C1 segment of cervical spinal cord (tissue), 14 donors: ENCODE measurements at regions not wholly inside any gene's neighbourhood (a gene's known extent, or its start where the extent isn't known, plus 50 kb on each side); places are given as distances from the start of the nearest gene placed in this dataset.

Source experiments
- DNase-seq, 14 donors: peaks; one replicate each; lab custom pipeline; 2025; lab: John Stamatoyannopoulos, UW

GRCh38 chr11:116473790-116474346 lies 298.9 kb downstream of the BUD13 start:
- no peak for DNase-seq

- no peak for DNase-seq
Observed at GRCh38 chr11:116473206-116473769, 299.5 kb downstream of the BUD13 start.

- peak in 1 of 14 donors; percentile 4 for DNase-seq
Observed at GRCh38 chr11:116472651-116473050, 300.1 kb downstream of the BUD13 start.

GRCh38 chr11:116471608-116472256 lies 301.1 kb downstream of the BUD13 start:
- DNase-seq = no peak

- DNase-seq = no peak
Observed at GRCh38 chr11:116468699-116469098, 304.1 kb downstream of the BUD13 start.

- DNase-seq = no peak
Observed at GRCh38 chr11:116467823-116468222, 305.0 kb downstream of the BUD13 start.

- DNase-seq = no peak
Observed at GRCh38 chr11:116466801-116467200, 306.0 kb downstream of the BUD13 start.

GRCh38 chr11:116466191-116466590 lies 306.6 kb downstream of the BUD13 start:
- peak in 6 of 14 donors; percentile 19 to 37 (median 26) for DNase-seq

GRCh38 chr11:116465056-116465455 lies 307.7 kb downstream of the BUD13 start:
- DNase-seq = no peak

- no peak for DNase-seq
Observed at GRCh38 chr11:116461789-116462188, 311.0 kb downstream of the BUD13 start.

GRCh38 chr11:116460156-116460920 lies 312.4 kb downstream of the BUD13 start:
- no peak for DNase-seq

GRCh38 chr11:116459185-116460045 lies 313.4 kb downstream of the BUD13 start:
- DNase-seq = no peak

GRCh38 chr11:116458546-116458945 lies 314.2 kb downstream of the BUD13 start:
- DNase-seq = no peak

- DNase-seq = peak in 1 of 14 donors; percentile 30
Observed at GRCh38 chr11:116457336-116458007, 315.3 kb downstream of the BUD13 start.

- no peak for DNase-seq
Observed at GRCh38 chr11:116454951-116455350, 317.8 kb downstream of the BUD13 start.

- peak in 5 of 14 donors; percentile 2 to 16 (median 7) for DNase-seq
Observed at GRCh38 chr11:116454020-116454645, 318.7 kb downstream of the BUD13 start.

GRCh38 chr11:116452461-116452860 lies 320.3 kb downstream of the BUD13 start:
- no peak for DNase-seq

GRCh38 chr11:116449522-116449921 lies 323.3 kb downstream of the BUD13 start:
- no peak for DNase-seq

GRCh38 chr11:116446048-116446941 lies 326.5 kb downstream of the BUD13 start:
- no peak for DNase-seq
